ENCODE measurements at regions not wholly inside any gene's neighbourhood (a gene's known extent, or its start where the extent isn't known, plus 50 kb on each side); places are given as distances from the start of the nearest gene placed in this dataset.

DNA sequence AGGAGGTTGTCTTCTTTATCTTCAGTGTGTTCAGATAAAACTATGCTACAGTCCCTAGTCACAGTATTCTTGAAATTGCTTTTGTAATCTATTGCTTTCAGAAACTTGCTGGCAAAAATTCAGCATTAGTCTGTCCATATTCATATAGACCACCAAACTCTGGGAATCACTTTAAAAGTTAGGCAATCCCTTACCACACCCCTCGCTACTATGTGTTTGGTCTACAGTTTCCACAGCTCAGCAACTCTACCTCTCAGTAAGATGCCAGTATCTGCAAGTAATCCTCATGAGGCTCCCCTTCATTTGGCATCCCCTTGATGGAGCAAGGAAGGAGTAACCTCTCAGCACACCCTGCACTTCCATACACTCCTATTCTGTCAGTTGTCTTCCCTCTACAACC, 1706.6 kb upstream of the CELF4 start:
- Mint-ChIP-seq H3K27me3 (ENCODE audit: insufficient read depth, unreplicated experiment) (no peaks in the 10 kb centered on the region), H3K4me1 (ENCODE audit: low read depth, unreplicated experiment) (no peaks in the 10 kb centered on the region), H3K4me3 (ENCODE audit: unreplicated experiment) (no peak overlapping the region), H3K36me3 (ENCODE audit: insufficient read depth, unreplicated experiment) (no peaks in the 10 kb centered on the region), H3K27ac (ENCODE audit: unreplicated experiment) (no peak overlapping the region), H3K9me3 (ENCODE audit: unreplicated experiment) (no peaks in the 10 kb centered on the region)
- Histone ChIP-seq H3K4me3 (ENCODE audit: low read depth, low read length) (no peak overlapping the region), H3K4me1 (no peaks in the 10 kb centered on the region), H3K36me3 (ENCODE audit: control insufficient read depth, insufficient read depth, low read length) (no peaks in the 10 kb centered on the region), H3K27me3 (replicated peaks; ENCODE audit: control insufficient read depth, insufficient read depth, low read length) (no peaks in the 10 kb centered on the region), H3K9me3 (no peaks in the 10 kb centered on the region)
- intact Hi-C loops (cut with micrococcal nuclease; ENCODE audit: unreplicated experiment) = no loop called here
- BruUV-seq (replicated peaks) = no TSS peak
- TF ChIP-seq, protein P1, sequence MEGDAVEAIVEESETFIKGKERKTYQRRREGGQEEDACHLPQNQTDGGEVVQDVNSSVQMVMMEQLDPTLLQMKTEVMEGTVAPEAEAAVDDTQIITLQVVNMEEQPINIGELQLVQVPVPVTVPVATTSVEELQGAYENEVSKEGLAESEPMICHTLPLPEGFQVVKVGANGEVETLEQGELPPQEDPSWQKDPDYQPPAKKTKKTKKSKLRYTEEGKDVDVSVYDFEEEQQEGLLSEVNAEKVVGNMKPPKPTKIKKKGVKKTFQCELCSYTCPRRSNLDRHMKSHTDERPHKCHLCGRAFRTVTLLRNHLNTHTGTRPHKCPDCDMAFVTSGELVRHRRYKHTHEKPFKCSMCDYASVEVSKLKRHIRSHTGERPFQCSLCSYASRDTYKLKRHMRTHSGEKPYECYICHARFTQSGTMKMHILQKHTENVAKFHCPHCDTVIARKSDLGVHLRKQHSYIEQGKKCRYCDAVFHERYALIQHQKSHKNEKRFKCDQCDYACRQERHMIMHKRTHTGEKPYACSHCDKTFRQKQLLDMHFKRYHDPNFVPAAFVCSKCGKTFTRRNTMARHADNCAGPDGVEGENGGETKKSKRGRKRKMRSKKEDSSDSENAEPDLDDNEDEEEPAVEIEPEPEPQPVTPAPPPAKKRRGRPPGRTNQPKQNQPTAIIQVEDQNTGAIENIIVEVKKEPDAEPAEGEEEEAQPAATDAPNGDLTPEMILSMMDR (IDR thresholded peaks at IDR 0.05; ENCODE audit: insufficient read depth in 1 of 2, low read depth in 1 of 2, low read length in 1 of 2, severe bottlenecking in 1 of 2, unreplicated experiment in 1 of 2) = no peak
- CTCF ChIA-PET = no interaction called here
- POLR2A ChIA-PET = no interaction called here
- DNase-seq = no peak

DNA sequence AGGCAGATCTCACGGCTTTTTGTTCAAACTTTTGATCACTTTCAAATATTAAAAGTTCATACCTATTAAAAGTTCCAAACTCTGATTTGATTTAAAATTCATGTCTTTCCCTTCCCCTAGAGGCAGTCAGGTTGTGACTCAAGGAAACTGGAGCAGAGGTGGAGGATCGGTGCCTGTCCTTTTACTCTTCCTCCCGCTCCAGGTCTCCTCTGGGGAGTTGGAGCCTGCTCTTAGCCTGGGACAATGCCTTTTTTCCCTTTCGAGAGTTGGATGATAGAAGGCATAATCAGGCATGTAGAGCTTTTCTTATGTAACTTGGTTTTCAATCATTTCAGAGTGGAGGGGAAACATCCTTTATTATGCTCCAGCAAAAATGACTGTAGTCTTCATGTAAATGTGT, 1706.1 kb upstream of the CELF4 start:
- H3K4me1 Mint-ChIP-seq (ENCODE audit: low read depth, unreplicated experiment) = no peaks in the 10 kb centered on the region
- no peak overlapping the region for H3K27ac Mint-ChIP-seq (ENCODE audit: unreplicated experiment)
- H3K36me3 Mint-ChIP-seq (ENCODE audit: insufficient read depth, unreplicated experiment) = no peaks in the 10 kb centered on the region
- H3K9me3 Mint-ChIP-seq (ENCODE audit: unreplicated experiment) = no peaks in the 10 kb centered on the region
- intact Hi-C loops (cut with micrococcal nuclease; ENCODE audit: unreplicated experiment) = no loop called here
- TF ChIP-seq, protein P1 (IDR thresholded peaks at IDR 0.05; ENCODE audit: insufficient read depth in 1 of 2, low read depth in 1 of 2, low read length in 1 of 2, severe bottlenecking in 1 of 2, unreplicated experiment in 1 of 2) = no peak
- H3K4me1 ChIP-seq = no peaks in the 10 kb centered on the region
- no peak overlapping the region for H3K4me3 ChIP-seq (ENCODE audit: low read depth, low read length)
- ChIA-PET POLR2A (no interaction called here), CTCF (no interaction called here)
- no TSS peak for BruUV-seq (replicated peaks)
- H3K9me3 ChIP-seq = no peaks in the 10 kb centered on the region
- no peaks in the 10 kb centered on the region for H3K27me3 Mint-ChIP-seq (ENCODE audit: insufficient read depth, unreplicated experiment)
- H3K4me3 Mint-ChIP-seq (ENCODE audit: unreplicated experiment) = no peak overlapping the region
- H3K36me3 ChIP-seq (ENCODE audit: control insufficient read depth, insufficient read depth, low read length) = no peaks in the 10 kb centered on the region
- no peaks in the 10 kb centered on the region for H3K27me3 ChIP-seq (replicated peaks; ENCODE audit: control insufficient read depth, insufficient read depth, low read length)
- DNase-seq = no peak

DNA sequence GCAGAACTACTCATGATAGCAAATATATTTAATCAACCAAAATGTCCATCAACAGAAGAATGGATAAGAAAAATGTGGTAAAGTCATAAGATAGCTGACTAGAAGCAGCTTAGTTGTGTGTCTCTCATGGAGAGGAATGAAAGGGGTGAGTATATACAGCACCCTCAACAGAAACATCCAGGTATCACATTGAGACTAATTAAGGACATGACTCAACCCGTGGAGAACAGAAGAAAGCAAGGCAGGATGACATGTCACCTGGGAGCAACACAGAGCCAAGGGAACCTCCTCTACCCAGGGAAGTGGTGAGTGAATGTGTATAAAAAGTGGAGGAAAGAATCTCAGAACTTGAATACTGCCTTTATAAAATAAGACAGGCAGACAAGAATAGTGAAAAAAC, 1695.0 kb upstream of the CELF4 start:
- no peaks in the 10 kb centered on the region for H3K27me3 ChIP-seq (replicated peaks; ENCODE audit: control insufficient read depth, insufficient read depth, low read length)
- TF ChIP-seq, protein P1 (IDR thresholded peaks at IDR 0.05; ENCODE audit: insufficient read depth in 1 of 2, low read depth in 1 of 2, low read length in 1 of 2, severe bottlenecking in 1 of 2, unreplicated experiment in 1 of 2) = no peak
- H3K4me1 ChIP-seq = no peaks in the 10 kb centered on the region
- Mint-ChIP-seq H3K4me3 (ENCODE audit: unreplicated experiment) (no peak overlapping the region), H3K4me1 (ENCODE audit: low read depth, unreplicated experiment) (no peaks in the 10 kb centered on the region), H3K9me3 (ENCODE audit: unreplicated experiment) (no peaks in the 10 kb centered on the region), H3K27me3 (ENCODE audit: insufficient read depth, unreplicated experiment) (no peaks in the 10 kb centered on the region), H3K27ac (ENCODE audit: unreplicated experiment) (no peak overlapping the region), H3K36me3 (ENCODE audit: insufficient read depth, unreplicated experiment) (no peaks in the 10 kb centered on the region)
- POLR2A ChIA-PET = no interaction called here
- intact Hi-C loops (cut with micrococcal nuclease; ENCODE audit: unreplicated experiment) = no loop called here
- H3K9me3 ChIP-seq = no peaks in the 10 kb centered on the region
- no TSS peak for BruUV-seq (replicated peaks)
- no peaks in the 10 kb centered on the region for H3K36me3 ChIP-seq (ENCODE audit: control insufficient read depth, insufficient read depth, low read length)
- no peak overlapping the region for H3K4me3 ChIP-seq (ENCODE audit: low read depth, low read length)
- CTCF ChIA-PET = no interaction called here
- no peak for DNase-seq

Data from Caco-2 (cell line).